ENCODE measurements at regions not wholly inside any gene's neighbourhood (a gene's known extent, or its start where the extent isn't known, plus 50 kb on each side); places are given as distances from the start of the nearest gene placed in this dataset.
"Not testable (repeated sequence)": the region's sequence is repeated elsewhere in the genome, so short reads cannot be mapped to it uniquely, and the experiment has no call there.

- H3K27ac ChIP-seq; H3K4me1 ChIP-seq; DNase-seq; H3K9me3 ChIP-seq; H3K36me3 ChIP-seq; H3K4me3 ChIP-seq (replicated peaks in 1 of 3); H3K27me3 ChIP-seq; intact Hi-C loops (cut with DNase I): not testable (repeated sequence)
- WGBS, 2 donors, result 81 to 84% methylated on average over 12 of the region's 12 CpGs
Observed at GRCh38 chr13:54132127-54132526, 1103.5 kb downstream of the OLFM4 start.

GRCh38 chr13:54132720-54133119 is 1104.1 kb downstream of the OLFM4 start:
- WGBS, 2 donors, result 84 to 88% methylated on average over 9 of the region's 9 CpGs
- H3K27ac ChIP-seq; intact Hi-C loops (cut with DNase I); H3K4me1 ChIP-seq; H3K36me3 ChIP-seq; DNase-seq; H3K9me3 ChIP-seq; H3K27me3 ChIP-seq; H3K4me3 ChIP-seq (replicated peaks in 1 of 3): not testable (repeated sequence)

GRCh38 chr13:54133746-54134145 is 1105.1 kb downstream of the OLFM4 start:
- H3K4me3 ChIP-seq (replicated peaks in 1 of 3), result no peak overlapping the region
- H3K36me3 ChIP-seq, result no peaks in the 10 kb centered on the region
- no peak for TF ChIP-seq CTCF (IDR thresholded peaks at IDR 0.05)
- TF ChIP-seq POLR2A (IDR thresholded peaks at IDR 0.05), result no peak
- H3K9me3 ChIP-seq, result no peaks in the 10 kb centered on the region
- no peak for DNase-seq
- no peaks in the 10 kb centered on the region for H3K4me1 ChIP-seq
- intact Hi-C loops (cut with DNase I), result no loop called here
- 80% methylated on average over 6 of the region's 6 CpGs for WGBS, 2 donors
- no peaks in the 10 kb centered on the region for H3K27me3 ChIP-seq
- no peak overlapping the region for H3K27ac ChIP-seq

- no peak overlapping the region for H3K27ac ChIP-seq
- TF ChIP-seq CTCF (IDR thresholded peaks at IDR 0.05) (no peak), POLR2A (IDR thresholded peaks at IDR 0.05) (no peak)
- no peaks in the 10 kb centered on the region for H3K36me3 ChIP-seq
- H3K4me1 ChIP-seq, result no peaks in the 10 kb centered on the region
- no peaks in the 10 kb centered on the region for H3K27me3 ChIP-seq
- intact Hi-C loops (cut with DNase I), result no loop called here
- no peak for DNase-seq
- WGBS, 2 donors, result 67 to 79% methylated on average over 3 of the region's 3 CpGs
- no peaks in the 10 kb centered on the region for H3K9me3 ChIP-seq
- H3K4me3 ChIP-seq (replicated peaks in 1 of 3), result no peak overlapping the region
Observed at GRCh38 chr13:54144828-54145227, 1116.2 kb downstream of the OLFM4 start.

GRCh38 chr13:54150851-54151250 is 1122.2 kb downstream of the OLFM4 start:
- TF ChIP-seq CTCF (IDR thresholded peaks at IDR 0.05) (no peak), POLR2A (IDR thresholded peaks at IDR 0.05) (no peak)
- 82 to 88% methylated on average over 3 of the region's 3 CpGs for WGBS, 2 donors
- no peaks in the 10 kb centered on the region for H3K27me3 ChIP-seq
- H3K9me3 ChIP-seq, result no peaks in the 10 kb centered on the region
- DNase-seq, result no peak
- H3K4me1 ChIP-seq, result no peaks in the 10 kb centered on the region
- intact Hi-C loops (cut with DNase I), result no loop called here
- no peak overlapping the region for H3K27ac ChIP-seq
- H3K4me3 ChIP-seq (replicated peaks in 1 of 3), result no peak overlapping the region
- no peaks in the 10 kb centered on the region for H3K36me3 ChIP-seq

GRCh38 chr13:54162069-54162468 is 1133.5 kb downstream of the OLFM4 start:
- WGBS, 2 donors, result 40 to 47% methylated on average over 1 of the region's 1 CpG
- no peaks in the 10 kb centered on the region for H3K9me3 ChIP-seq
- TF ChIP-seq CTCF (IDR thresholded peaks at IDR 0.05), result no peak
- no peak for TF ChIP-seq POLR2A (IDR thresholded peaks at IDR 0.05)
- DNase-seq, result no peak
- intact Hi-C loops (cut with DNase I), result no loop called here
- no peaks in the 10 kb centered on the region for H3K27me3 ChIP-seq
- no peak overlapping the region for H3K4me3 ChIP-seq (replicated peaks in 1 of 3)
- H3K36me3 ChIP-seq, result no peaks in the 10 kb centered on the region
- H3K4me1 ChIP-seq, result no peaks in the 10 kb centered on the region
- H3K27ac ChIP-seq, result no peak overlapping the region

Measured in thyroid gland (tissue), 4 donors.